IMR-90 (cell line): ENCODE measurements at regions not wholly inside any gene's neighbourhood (a gene's known extent, or its start where the extent isn't known, plus 50 kb on each side); places are given as distances from the start of the nearest gene placed in this dataset.

Experiments used
- ATAC-seq: fragments of 200-7000 bp; cut with Tn5 transposase; 2 replicates; pipeline ENCODE4 v1.9.1; 2020; ENCODE audit warnings: low read depth, mild to moderate bottlenecking, moderate library complexity
- BruUV-seq: library from RNA; stranded (reverse); fragments of 400-500 nt; replicated peaks from 2 replicates; lab custom pipeline; 2021; lab: Mats Ljungman, UMichigan
- CTCF ChIA-PET: fragments of 300-600 bp; formaldehyde crosslinking; extraction: SDS; loops from one replicate; lab custom pipeline; 2021; ENCODE audit warnings: antibody characterized with exemption; lab: Yijun Ruan, JAX
- POLR2A ChIA-PET: fragments of 300-600 bp; sonication (Branson Sonifier 250); formaldehyde crosslinking; loops from one replicate; lab custom pipeline; 2022; ENCODE audit warnings: antibody characterized with exemption; ENCODE audit not compliant: unreplicated experiment; lab: Charles Lee
- DNase-seq: peaks from one replicate; pipeline ENCODE4 v3.0.0; 2013
- H2AFZ ChIP-seq: replicated peaks from 2 replicates; pipeline ENCODE3; 2013; ENCODE audit warnings: low read length, mild to moderate bottlenecking; ENCODE audit not compliant: poor library complexity
- H2AK5ac ChIP-seq: 2 replicates; pipeline ENCODE4 v1.6.1; 2013; ENCODE audit warnings: low read depth, low read length, inconsistent platforms
- H2AK9ac ChIP-seq: replicated peaks from 2 replicates; pipeline ENCODE3; 2013; ENCODE audit warnings: mild to moderate bottlenecking, low read depth, low read length, moderate library complexity; ENCODE audit not compliant: poor library complexity
- H2BK120ac ChIP-seq: 2 replicates; pipeline ENCODE4 v1.6.1; 2013; ENCODE audit warnings: low read depth, low read length, inconsistent platforms
- H2BK15ac ChIP-seq: 3 replicates; pipeline ENCODE4 v1.6.1; 2013; ENCODE audit warnings: low read depth, low read length, inconsistent platforms
- H2BK20ac ChIP-seq: 2 replicates; pipeline ENCODE4 v1.6.1; 2013; ENCODE audit warnings: low read depth, mild to moderate bottlenecking, inconsistent platforms, low read length, moderate library complexity
- H2BK5ac ChIP-seq: 2 replicates; pipeline ENCODE4 v1.6.1; 2013; ENCODE audit warnings: mild to moderate bottlenecking, low read depth, low read length, inconsistent platforms; ENCODE audit not compliant: poor library complexity, severe bottlenecking
- H3K14ac ChIP-seq: replicated peaks from 2 replicates; pipeline ENCODE4 v1.6.1; 2013; ENCODE audit warnings: low read depth, low read length, inconsistent platforms
- H3K18ac ChIP-seq: 2 replicates; pipeline ENCODE4 v1.6.1; 2013; ENCODE audit warnings: low read depth, low read length, control low read depth
- H3K23ac ChIP-seq: 2 replicates; pipeline ENCODE4 v1.6.1; 2013; ENCODE audit warnings: low read depth, low read length, inconsistent platforms
- H3K27ac ChIP-seq: 2 replicates; pipeline ENCODE4 v1.5.1; 2013; ENCODE audit warnings: mild to moderate bottlenecking, control low read depth, low read length; ENCODE audit not compliant: insufficient read depth
- H3K27me3 ChIP-seq: 2 replicates; pipeline ENCODE4 v1.6.1; 2013; ENCODE audit warnings: low read length; ENCODE audit not compliant: control insufficient read depth, insufficient read depth
- H3K36me3 ChIP-seq: 2 replicates; pipeline ENCODE4 v1.6.1; 2013; ENCODE audit warnings: low read length, mixed read lengths; ENCODE audit not compliant: control insufficient read depth, insufficient read depth
- H3K4ac ChIP-seq: 2 replicates; pipeline ENCODE4 v1.6.1; 2013; ENCODE audit warnings: low read depth, low read length, inconsistent platforms
- H3K4me1 ChIP-seq: 2 replicates; pipeline ENCODE4 v1.6.1; 2013; ENCODE audit warnings: low read length, mixed read lengths; ENCODE audit not compliant: control insufficient read depth, insufficient read depth
- H3K4me2 ChIP-seq: 2 replicates; pipeline ENCODE4 v1.6.1; 2013; ENCODE audit warnings: low read depth, mild to moderate bottlenecking, control low read depth, low read length, moderate library complexity
- H3K4me3 ChIP-seq: 2 replicates; pipeline ENCODE4 v1.5.1; 2013; ENCODE audit warnings: low read depth, mild to moderate bottlenecking, control low read depth, low read length, moderate library complexity; ENCODE audit not compliant: insufficient read depth
- H3K56ac ChIP-seq: 2 replicates; pipeline ENCODE4 v1.6.1; 2013; ENCODE audit warnings: low read length, inconsistent platforms; ENCODE audit not compliant: insufficient read depth; ENCODE audit errors: extremely low read depth
- H3K79me1 ChIP-seq, 2 experiments: 2 replicates each; pipeline ENCODE4 v1.6.1; 2013; ENCODE audit warnings: low read length in 2 of 2, inconsistent platforms in 1 of 2, low read depth in 1 of 2
- H3K9ac ChIP-seq: 2 replicates; pipeline ENCODE4 v1.6.1; 2013; ENCODE audit warnings: low read depth, low read length, control low read depth
- H3K9me1 ChIP-seq: 2 replicates; pipeline ENCODE4 v1.6.1; 2013; ENCODE audit warnings: low read length, inconsistent platforms; ENCODE audit not compliant: insufficient read depth
- H3K9me3 ChIP-seq: 2 replicates; pipeline ENCODE4 v1.6.1; 2013; ENCODE audit warnings: low read length; ENCODE audit not compliant: control insufficient read depth, insufficient read depth
- H4K20me1 ChIP-seq: 2 replicates; pipeline ENCODE4 v1.6.1; 2013; ENCODE audit warnings: low read length, inconsistent platforms; ENCODE audit not compliant: insufficient read depth
- H4K5ac ChIP-seq: 2 replicates; pipeline ENCODE4 v1.6.1; 2013; ENCODE audit warnings: mild to moderate bottlenecking, low read depth, low read length, control low read depth
- H4K8ac ChIP-seq, 2 experiments: 2 replicates each; pipeline ENCODE4 v1.6.1; 2013; ENCODE audit warnings: low read depth in 2 of 2, low read length in 2 of 2, control low read depth in 1 of 2, inconsistent platforms in 1 of 2
- H4K91ac ChIP-seq: 2 replicates; pipeline ENCODE4 v1.6.1; 2013; ENCODE audit warnings: low read depth, low read length, inconsistent platforms; ENCODE audit not compliant: insufficient read depth
- BHLHE40 ChIP-seq: fragments of 150-350 bp; IDR thresholded peaks from 2 replicates; pipeline ENCODE4 v1.6.1; 2016; ENCODE audit warnings: mild to moderate bottlenecking, low read depth, low read length
- CEBPB ChIP-seq: IDR thresholded peaks from 2 replicates; pipeline ENCODE4 v1.6.1; 2012; ENCODE audit warnings: low read depth, low read length, improper control_type of control experiment
- CHD1 ChIP-seq: IDR thresholded peaks from 2 replicates; pipeline ENCODE4 v1.6.1; 2012; ENCODE audit warnings: low read depth, low read length, improper control_type of control experiment
- CTCF ChIP-seq: conservative IDR thresholded peaks from 2 replicates; pipeline ENCODE4 v1.5.1; 2012; ENCODE audit warnings: mild to moderate bottlenecking, low read depth, low read length, improper control_type of control experiment
- ELK1 ChIP-seq: fragments of 150-350 bp; IDR thresholded peaks from 2 replicates; pipeline ENCODE4 v1.6.1; 2016; ENCODE audit warnings: low read depth, mild to moderate bottlenecking, low read length, moderate library complexity, borderline replicate concordance
- FOS ChIP-seq: fragments of 150-350 bp; IDR thresholded peaks from 2 replicates; pipeline ENCODE4 v1.6.1; 2016; ENCODE audit warnings: low read depth, low read length
- MAFK ChIP-seq: IDR thresholded peaks from 2 replicates; pipeline ENCODE4 v1.6.1; 2012; ENCODE audit warnings: low read depth, low read length, improper control_type of control experiment
- MAZ ChIP-seq: IDR thresholded peaks from 2 replicates; pipeline ENCODE4 v1.6.1; 2012; ENCODE audit warnings: low read depth, mild to moderate bottlenecking, low read length, improper control_type of control experiment, moderate library complexity, borderline replicate concordance
- MXI1 ChIP-seq: IDR thresholded peaks from 2 replicates; pipeline ENCODE4 v1.6.1; 2012; ENCODE audit warnings: low read depth, mild to moderate bottlenecking, low read length, moderate library complexity, borderline replicate concordance
- NFE2L2 ChIP-seq: fragments of 150-350 bp; IDR thresholded peaks from 2 replicates; pipeline ENCODE4 v1.6.1; 2016; ENCODE audit warnings: low read depth, mild to moderate bottlenecking, low read length
- POLR2A ChIP-seq: IDR thresholded peaks from 2 replicates; pipeline ENCODE4 v1.6.1; 2012; ENCODE audit warnings: mild to moderate bottlenecking, low read depth, low read length
- RAD21 ChIP-seq: IDR thresholded peaks from 2 replicates; pipeline ENCODE4 v1.6.1; 2012; ENCODE audit warnings: low read length, improper control_type of control experiment
- RCOR1 ChIP-seq: IDR thresholded peaks from 2 replicates; pipeline ENCODE4 v1.6.1; 2012; ENCODE audit warnings: mild to moderate bottlenecking, low read length, improper control_type of control experiment; ENCODE audit not compliant: insufficient replicate concordance
- RFX5 ChIP-seq: IDR thresholded peaks from 2 replicates; pipeline ENCODE4 v1.8.0; 2012; ENCODE audit warnings: low read depth, mild to moderate bottlenecking, low read length, moderate library complexity
- SMC3 ChIP-seq: fragments of 150-350 bp; IDR thresholded peaks from 2 replicates; pipeline ENCODE4 v1.6.1; 2016; ENCODE audit warnings: low read depth, mild to moderate bottlenecking, antibody characterized with exemption, low read length, moderate library complexity
- USF2 ChIP-seq: fragments of 150-350 bp; IDR thresholded peaks from 2 replicates; pipeline ENCODE4 v1.6.1; 2017; ENCODE audit warnings: mild to moderate bottlenecking, antibody characterized with exemption, low read length, low read depth
- WGBS, 2 experiments: methylation state at CpG; one replicate each; pipeline versions ENCODE4 v1.1.5 to v1.1.7; 2013; ENCODE audit warnings: missing lambda C conversion rate in 2 of 2; ENCODE audit not compliant: insufficient read length in 1 of 2; ENCODE audit errors: extremely low coverage in 2 of 2; 5-methylcytosine and 5-hydroxymethylcytosine counted together
- dilution Hi-C: fragments of 300-500 bp; cut with HindIII; formaldehyde crosslinking; loops from one replicate; pipeline ENCODE4 v1.14.3; 2018; ENCODE audit warnings: low sequenced_read_pairs; ENCODE audit not compliant: unreplicated experiment
- in situ Hi-C: fragments of 300-500 bp; cut with MboI; formaldehyde crosslinking; loops from 3 replicates; pipeline ENCODE4 v1.14.3; 2019; ENCODE audit warnings: low sequenced_read_pairs, inconsistent platforms, mixed read lengths
- intact Hi-C: fragments of 100-400 bp; cut with micrococcal nuclease; formaldehyde crosslinking; loops from 2 replicates; pipeline ENCODE4 v1.10.0; 2022

GRCh38 chr16:62135446-62135845 lies 99.2 kb upstream of the CDH8 start:
- Histone ChIP-seq H3K9me3 (peaks cover 8% of the 10 kb centered on the region), H3K27me3 (no peaks in the 10 kb centered on the region), H3K56ac (no peak overlapping the region), H2BK5ac (no peak overlapping the region), H3K36me3 (no peaks in the 10 kb centered on the region), H3K4ac (no peak overlapping the region), H4K8ac (no peak overlapping the region), H3K14ac (no peak overlapping the region), H3K79me1 (no peaks in the 10 kb centered on the region), H2BK15ac (no peak overlapping the region), H4K20me1 (no peaks in the 10 kb centered on the region), H3K9ac (no peak overlapping the region), H2BK120ac (no peak overlapping the region), H3K9me1 (no peaks in the 10 kb centered on the region), H3K23ac (no peak overlapping the region), H2AK5ac (no peak overlapping the region), H2AFZ (no peak overlapping the region), H3K4me1 (no peaks in the 10 kb centered on the region), H3K4me3 (no peak overlapping the region), H3K18ac (no peak overlapping the region), H4K91ac (no peak overlapping the region), H2AK9ac (no peak overlapping the region), H2BK20ac (no peak overlapping the region), H3K4me2 (no peak overlapping the region), H4K5ac (no peak overlapping the region), H3K27ac (no peak overlapping the region)
- BruUV-seq = no TSS peak
- intact Hi-C loops = no loop called here
- dilution Hi-C loops = no loop called here
- CTCF ChIA-PET = no interaction called here
- DNase-seq (no peak), ATAC-seq (no peak)
- in situ Hi-C loops = no loop called here
- POLR2A ChIA-PET = no interaction called here
- WGBS, 2 experiments = no CpG with 5 or more reads among the region's 1 CpG
- TF ChIP-seq ELK1 (no peak), USF2 (no peak), MAZ (no peak), RAD21 (no peak), SMC3 (no peak), CTCF (no peak), MAFK (no peak), RCOR1 (no peak), MXI1 (no peak), FOS (no peak), RFX5 (no peak), BHLHE40 (no peak), POLR2A (no peak), CEBPB (no peak), NFE2L2 (no peak), CHD1 (no peak)
